SU-DHL-6 (cell line): ENCODE measurements at regions not wholly inside any gene's neighbourhood (a gene's known extent, or its start where the extent isn't known, plus 50 kb on each side); places are given as distances from the start of the nearest gene placed in this dataset.

ENCODE experiments used
- CTCF ChIP-seq: fragments of 200-600 bp; sonication (generic); IDR thresholded peaks from one replicate; pipeline ENCODE4 v1.5.1; 2017; ENCODE audit warnings: antibody characterized with exemption, mild to moderate bottlenecking, low read length, moderate library complexity; ENCODE audit not compliant: insufficient read depth, poor library complexity, severe bottlenecking
- EZH2phosphoT487 ChIP-seq: fragments of 200-600 bp; sonication (generic), shearing (Covaris generic); conservative IDR thresholded peaks from 2 replicates; pipeline ENCODE4 v1.6.1; 2018; ENCODE audit warnings: mild to moderate bottlenecking, antibody characterized with exemption, low read length, moderate library complexity, mixed read lengths

GRCh38 chr1:82160036-82160435, 359.3 kb downstream of the ADGRL2 start:
- TF ChIP-seq CTCF, result no peak
- no peak for TF ChIP-seq EZH2phosphoT487
